Tibial artery (tissue), 4 donors: ENCODE measurements at regions not wholly inside any gene's neighbourhood (a gene's known extent, or its start where the extent isn't known, plus 50 kb on each side); places are given as distances from the start of the nearest gene placed in this dataset.

Source experiments
- DNase-seq, 2 donors: peaks; one replicate each; pipeline ENCODE4 v3.0.0-alpha.2; 2019
- H3K27ac ChIP-seq, 2 donors: fragments of 200-600 bp; sonication (generic) in 1 of 2; 1 replicate in 1 of 2; 2 replicates in 1 of 2; pipeline ENCODE4 v1.5.1; 2018 to 2019; ENCODE audit warnings: mild to moderate bottlenecking in 1 of 2
- H3K27me3 ChIP-seq, 2 donors: fragments of 200-600 bp; sonication (generic) in 1 of 2; one replicate each; pipeline versions ENCODE4 v1.5.1 to v1.6.0; 2016 to 2019
- H3K36me3 ChIP-seq, 3 donors: fragments of 200-600 bp; sonication (generic) in 2 of 3; one replicate each; pipeline ENCODE4 v1.5.1; 2016 to 2019; ENCODE audit warnings: mild to moderate bottlenecking in 2 of 3
- H3K4me1 ChIP-seq, 4 donors: fragments of 200-600 bp; sonication (generic) in 2 of 4; 1 replicate in 3 of 4; 2 replicates in 1 of 4; pipeline ENCODE4 v1.5.1; 2016 to 2019
- H3K4me3 ChIP-seq, 2 donors: fragments of 200-600 bp; sonication (generic) in 1 of 2; 1 replicate in 1 of 2; 2 replicates in 1 of 2; pipeline ENCODE4 v1.5.1; 2018 to 2019; ENCODE audit warnings: mild to moderate bottlenecking in 2 of 2
- H3K9me3 ChIP-seq, 3 donors: fragments of 200-600 bp; sonication (generic) in 1 of 3; one replicate each; pipeline ENCODE4 v1.5.1; 2016 to 2019
- intact Hi-C: fragments of 100-400 bp; cut with DNase I; formaldehyde crosslinking; loops from one replicate; pipeline ENCODE4 v1.15.0; 2023; ENCODE audit warnings: low total_unique reads
- TF ChIP-seq, protein P1 (sequence below), 2 experiments: fragments of 200-600 bp in 1 of 2; fragments of 450-650 bp in 1 of 2; IDR thresholded peaks; one replicate each; pipeline ENCODE4 v1.5.1; 2017 to 2019; ENCODE audit warnings: antibody characterized with exemption in 2 of 2, mild to moderate bottlenecking in 1 of 2, moderate library complexity in 1 of 2

DNA sequence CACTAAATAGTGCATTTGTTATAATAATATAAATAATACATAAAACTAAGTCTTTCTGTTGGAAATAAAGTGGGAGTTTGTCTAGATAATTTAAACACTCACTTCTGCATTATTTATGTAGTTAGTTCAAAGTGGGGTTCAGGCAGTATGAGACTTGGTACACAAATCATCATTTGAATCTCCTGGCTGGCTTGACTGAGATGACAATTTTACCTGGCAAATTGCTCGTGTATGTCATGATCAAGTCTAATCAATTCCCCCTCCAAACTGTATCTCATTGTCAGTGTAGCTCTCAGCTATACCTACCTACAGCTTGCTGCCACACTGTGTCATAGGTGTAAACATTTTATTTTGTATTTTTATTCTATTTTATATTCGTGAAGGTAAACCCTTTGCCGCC, 563.4 kb upstream of the TENM3 start:
- Histone ChIP-seq H3K36me3 (no peaks in the 10 kb centered on the region), H3K27ac (no peak overlapping the region), H3K27me3 (no peaks in the 10 kb centered on the region), H3K9me3 (no peaks in the 10 kb centered on the region), H3K4me1 (no peaks in the 10 kb centered on the region), H3K4me3 (no peak overlapping the region)
- intact Hi-C loops: no loop called here
- DNase-seq: no peak
- TF ChIP-seq, protein P1, sequence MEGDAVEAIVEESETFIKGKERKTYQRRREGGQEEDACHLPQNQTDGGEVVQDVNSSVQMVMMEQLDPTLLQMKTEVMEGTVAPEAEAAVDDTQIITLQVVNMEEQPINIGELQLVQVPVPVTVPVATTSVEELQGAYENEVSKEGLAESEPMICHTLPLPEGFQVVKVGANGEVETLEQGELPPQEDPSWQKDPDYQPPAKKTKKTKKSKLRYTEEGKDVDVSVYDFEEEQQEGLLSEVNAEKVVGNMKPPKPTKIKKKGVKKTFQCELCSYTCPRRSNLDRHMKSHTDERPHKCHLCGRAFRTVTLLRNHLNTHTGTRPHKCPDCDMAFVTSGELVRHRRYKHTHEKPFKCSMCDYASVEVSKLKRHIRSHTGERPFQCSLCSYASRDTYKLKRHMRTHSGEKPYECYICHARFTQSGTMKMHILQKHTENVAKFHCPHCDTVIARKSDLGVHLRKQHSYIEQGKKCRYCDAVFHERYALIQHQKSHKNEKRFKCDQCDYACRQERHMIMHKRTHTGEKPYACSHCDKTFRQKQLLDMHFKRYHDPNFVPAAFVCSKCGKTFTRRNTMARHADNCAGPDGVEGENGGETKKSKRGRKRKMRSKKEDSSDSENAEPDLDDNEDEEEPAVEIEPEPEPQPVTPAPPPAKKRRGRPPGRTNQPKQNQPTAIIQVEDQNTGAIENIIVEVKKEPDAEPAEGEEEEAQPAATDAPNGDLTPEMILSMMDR (IDR thresholded peaks at IDR 0.05): no peak

DNA sequence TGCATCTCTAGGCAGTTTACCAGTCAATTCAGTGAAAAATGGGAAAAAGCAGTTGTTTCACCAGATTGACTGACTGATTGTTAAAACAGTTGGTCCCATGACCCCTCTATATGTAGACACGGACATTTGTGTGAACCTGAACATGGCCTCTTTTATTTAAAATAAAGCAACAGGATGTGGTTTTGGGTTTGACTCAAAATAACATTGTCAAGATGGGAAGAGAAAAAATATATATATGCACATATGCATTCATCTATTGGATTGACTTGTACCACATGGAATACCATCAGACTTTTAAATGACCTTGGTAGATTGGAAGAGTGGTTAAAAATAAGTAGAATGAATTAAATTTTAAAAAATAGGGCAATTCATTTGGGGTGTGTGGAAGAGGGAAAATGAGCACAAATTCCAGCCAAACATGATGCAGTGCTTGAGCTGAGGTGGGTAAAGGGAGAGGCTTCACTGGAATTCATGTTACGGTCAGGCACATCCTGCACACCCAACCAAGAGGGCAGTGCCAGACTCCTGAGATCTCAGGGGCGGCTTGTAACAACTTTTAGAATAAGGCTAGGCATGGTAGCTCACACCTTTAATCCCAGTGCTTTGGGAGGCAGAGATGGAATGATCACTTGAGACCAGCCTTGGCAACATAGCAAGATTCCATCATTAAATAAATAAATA, 560.7 kb upstream of the TENM3 start:
- TF ChIP-seq, protein P1 (IDR thresholded peaks at IDR 0.05): no peak
- H3K4me3 ChIP-seq: no peak overlapping the region
- no peaks in the 10 kb centered on the region for H3K36me3 ChIP-seq
- intact Hi-C loops: no loop called here
- no peaks in the 10 kb centered on the region for H3K4me1 ChIP-seq
- DNase-seq: no peak
- H3K27ac ChIP-seq: no peak overlapping the region
- H3K9me3 ChIP-seq: no peaks in the 10 kb centered on the region
- no peaks in the 10 kb centered on the region for H3K27me3 ChIP-seq

DNA sequence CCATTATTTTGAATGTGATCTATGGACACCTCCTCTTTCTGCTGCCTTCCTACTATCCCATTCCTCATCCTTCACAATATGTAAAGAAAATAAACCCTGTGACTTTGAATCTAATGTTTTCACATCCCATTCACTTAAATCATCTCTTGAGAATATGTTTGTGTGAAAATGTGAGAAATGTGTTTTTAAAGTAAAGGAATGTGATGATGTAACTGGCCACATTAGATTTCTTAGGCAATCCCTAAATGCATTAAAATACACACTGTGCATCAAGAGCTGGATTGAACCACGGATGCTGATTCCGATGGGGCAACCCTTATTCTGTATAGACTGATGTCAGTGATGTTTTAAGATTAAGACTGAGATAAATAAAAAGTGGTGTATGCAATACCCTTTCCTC, 558.9 kb upstream of the TENM3 start:
- H3K4me3 ChIP-seq: no peak overlapping the region
- TF ChIP-seq, protein P1 (IDR thresholded peaks at IDR 0.05): no peak
- H3K9me3 ChIP-seq: no peaks in the 10 kb centered on the region
- H3K36me3 ChIP-seq: no peaks in the 10 kb centered on the region
- no peaks in the 10 kb centered on the region for H3K27me3 ChIP-seq
- no peak overlapping the region for H3K27ac ChIP-seq
- H3K4me1 ChIP-seq: no peaks in the 10 kb centered on the region
- DNase-seq: no peak
- intact Hi-C loops: no loop called here

DNA sequence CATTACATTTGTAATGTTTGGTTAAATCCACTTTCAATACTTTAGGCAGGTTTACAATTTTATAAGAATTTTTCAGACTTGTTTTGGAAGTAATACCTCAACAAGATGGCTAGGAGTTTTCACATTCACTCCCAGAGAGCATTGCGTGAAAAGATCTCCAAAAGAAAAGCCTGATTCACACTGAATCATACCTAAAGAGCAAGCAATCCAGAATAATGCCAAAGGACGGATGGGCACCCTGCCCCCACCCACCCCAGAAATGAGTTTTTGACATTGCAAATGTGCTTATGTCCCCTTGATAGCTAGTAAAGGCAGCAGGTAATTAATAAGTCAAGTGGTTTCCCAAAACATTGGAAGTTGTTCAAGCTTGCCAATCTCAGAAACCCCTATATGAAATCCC, 557.7 kb upstream of the TENM3 start:
- Histone ChIP-seq H3K4me3 (no peak overlapping the region), H3K36me3 (no peaks in the 10 kb centered on the region), H3K27me3 (no peaks in the 10 kb centered on the region), H3K4me1 (no peaks in the 10 kb centered on the region), H3K9me3 (no peaks in the 10 kb centered on the region), H3K27ac (no peak overlapping the region)
- TF ChIP-seq, protein P1 (IDR thresholded peaks at IDR 0.05): no peak
- no peak for DNase-seq
- intact Hi-C loops: no loop called here

DNA sequence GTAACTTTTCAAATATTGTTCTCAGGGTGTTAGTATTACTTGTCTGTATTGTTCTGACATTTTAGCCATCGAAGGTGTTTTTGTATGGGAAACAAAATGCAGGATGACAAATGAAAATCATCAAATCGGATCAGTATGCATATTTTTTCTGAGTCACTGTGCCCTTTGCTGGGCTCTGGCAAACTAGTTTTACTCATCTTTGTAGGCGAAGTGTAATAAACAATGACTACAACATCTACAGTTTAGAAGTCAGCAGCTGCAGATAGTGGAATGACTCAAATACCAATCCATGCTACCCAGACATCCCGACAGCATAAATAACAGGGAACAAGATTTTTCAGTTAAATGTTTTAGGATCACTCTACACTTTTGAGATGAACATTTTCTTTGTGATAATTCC, 557.3 kb upstream of the TENM3 start:
- DNase-seq: no peak
- no peaks in the 10 kb centered on the region for H3K36me3 ChIP-seq
- intact Hi-C loops: no loop called here
- no peaks in the 10 kb centered on the region for H3K9me3 ChIP-seq
- no peaks in the 10 kb centered on the region for H3K27me3 ChIP-seq
- TF ChIP-seq, protein P1 (IDR thresholded peaks at IDR 0.05): no peak
- H3K4me1 ChIP-seq: no peaks in the 10 kb centered on the region
- H3K4me3 ChIP-seq: no peak overlapping the region
- no peak overlapping the region for H3K27ac ChIP-seq

DNA sequence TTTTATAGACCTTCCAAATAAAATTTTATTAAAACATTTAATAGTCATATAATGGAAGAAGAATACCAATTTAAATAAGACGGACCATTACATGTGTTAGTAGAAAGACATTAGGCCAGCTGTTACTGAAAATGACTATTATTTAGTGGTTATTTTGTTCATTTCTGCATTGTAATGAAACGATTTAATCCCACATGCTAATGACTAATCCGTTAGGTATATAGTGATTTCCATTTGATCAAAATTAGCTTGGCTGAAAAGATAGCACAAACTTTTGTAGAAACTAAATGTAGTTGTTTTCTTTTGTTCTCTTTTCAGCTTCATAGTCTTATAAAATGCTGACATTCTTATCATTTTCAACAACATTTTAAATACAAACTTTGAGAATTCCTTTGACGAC, 556.1 kb upstream of the TENM3 start:
- Histone ChIP-seq H3K36me3 (no peaks in the 10 kb centered on the region), H3K27me3 (no peaks in the 10 kb centered on the region), H3K9me3 (no peaks in the 10 kb centered on the region), H3K4me3 (no peak overlapping the region), H3K4me1 (no peaks in the 10 kb centered on the region), H3K27ac (no peak overlapping the region)
- intact Hi-C loops: no loop called here
- TF ChIP-seq, protein P1 (IDR thresholded peaks at IDR 0.05): no peak
- DNase-seq: no peak
